NCI-H2029 treated with DMSO at 0.1 percent for 48 hours (cell line): ENCODE measurements at regions not wholly inside any gene's neighbourhood (a gene's known extent, or its start where the extent isn't known, plus 50 kb on each side); places are given as distances from the start of the nearest gene placed in this dataset.

Experiments used
- DNase-seq: peaks from one replicate; lab custom pipeline; 2025; lab: John Stamatoyannopoulos, UW

GRCh38 chr9:86830356-86830755, 117.0 kb downstream of the GAS1 start:
- no peak for DNase-seq

DNA sequence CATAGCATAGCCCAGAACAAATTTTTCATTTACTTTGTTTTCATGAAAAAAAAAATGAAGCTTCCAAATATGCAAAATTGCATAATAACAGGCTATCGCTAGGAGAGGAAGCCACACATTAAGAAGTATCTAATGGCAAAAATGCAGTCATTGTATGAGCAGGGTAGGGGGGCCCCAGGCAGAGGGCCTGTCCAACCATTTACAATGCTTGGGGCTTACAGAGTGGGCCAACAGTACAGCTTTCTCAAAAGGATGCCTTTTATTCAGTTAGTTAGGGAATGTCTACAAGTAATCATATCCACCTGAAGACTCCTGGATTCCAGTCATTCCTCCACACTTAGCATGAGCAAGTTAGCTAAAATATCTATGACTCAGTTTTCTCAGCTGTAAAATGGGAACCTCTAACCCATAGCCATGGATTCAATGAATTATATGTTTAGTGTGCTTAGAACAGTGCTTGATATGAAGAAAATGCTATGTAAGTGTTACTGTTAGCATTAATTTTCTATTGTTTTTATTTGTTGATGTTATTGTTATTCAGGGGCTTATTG, 117.7 kb downstream of the GAS1 start:
- no peak for DNase-seq

DNA sequence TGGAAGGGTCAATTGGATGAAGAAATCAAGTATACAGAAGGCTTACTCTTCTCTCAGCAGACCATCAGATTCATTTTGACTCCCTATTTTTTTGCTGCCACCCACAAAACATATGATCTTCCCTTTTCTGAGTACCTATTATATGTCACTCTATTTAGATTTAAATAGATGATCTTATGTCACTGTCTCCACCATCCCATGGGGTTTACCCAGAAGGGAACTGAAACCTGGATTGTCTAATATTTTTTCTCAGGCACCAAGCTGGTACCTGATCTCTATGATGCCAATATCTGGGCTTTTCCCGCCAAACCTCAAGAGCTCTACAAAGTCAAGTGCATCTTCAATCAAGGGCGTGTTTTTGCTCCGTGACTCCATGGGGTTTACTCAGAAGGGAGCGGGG, 118.7 kb downstream of the GAS1 start:
- DNase-seq = no peak

DNA sequence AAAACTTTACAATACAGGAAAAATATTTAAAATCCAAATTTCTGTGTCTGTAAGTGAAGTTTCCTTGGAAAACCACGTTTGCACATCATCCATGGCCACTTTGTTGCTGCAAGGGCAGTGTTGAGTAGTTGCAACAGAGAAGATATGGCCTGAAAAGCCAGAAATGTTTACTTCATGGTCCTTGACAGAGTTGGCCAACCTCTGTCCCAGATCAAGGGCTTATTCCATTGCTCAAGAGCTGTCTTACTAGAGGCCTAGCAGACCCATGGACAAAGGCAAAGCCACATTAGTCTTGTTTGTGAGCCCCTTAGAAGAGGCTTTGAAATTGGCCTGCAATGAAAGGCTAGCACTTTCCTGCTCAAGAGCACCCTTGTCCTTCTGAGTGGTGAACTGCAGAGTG, 119.4 kb downstream of the GAS1 start:
- DNase-seq = no peak

- no peak for DNase-seq
These were observed 122.0 kb downstream of the GAS1 start for GRCh38 chr9:86825299-86825698.

DNA sequence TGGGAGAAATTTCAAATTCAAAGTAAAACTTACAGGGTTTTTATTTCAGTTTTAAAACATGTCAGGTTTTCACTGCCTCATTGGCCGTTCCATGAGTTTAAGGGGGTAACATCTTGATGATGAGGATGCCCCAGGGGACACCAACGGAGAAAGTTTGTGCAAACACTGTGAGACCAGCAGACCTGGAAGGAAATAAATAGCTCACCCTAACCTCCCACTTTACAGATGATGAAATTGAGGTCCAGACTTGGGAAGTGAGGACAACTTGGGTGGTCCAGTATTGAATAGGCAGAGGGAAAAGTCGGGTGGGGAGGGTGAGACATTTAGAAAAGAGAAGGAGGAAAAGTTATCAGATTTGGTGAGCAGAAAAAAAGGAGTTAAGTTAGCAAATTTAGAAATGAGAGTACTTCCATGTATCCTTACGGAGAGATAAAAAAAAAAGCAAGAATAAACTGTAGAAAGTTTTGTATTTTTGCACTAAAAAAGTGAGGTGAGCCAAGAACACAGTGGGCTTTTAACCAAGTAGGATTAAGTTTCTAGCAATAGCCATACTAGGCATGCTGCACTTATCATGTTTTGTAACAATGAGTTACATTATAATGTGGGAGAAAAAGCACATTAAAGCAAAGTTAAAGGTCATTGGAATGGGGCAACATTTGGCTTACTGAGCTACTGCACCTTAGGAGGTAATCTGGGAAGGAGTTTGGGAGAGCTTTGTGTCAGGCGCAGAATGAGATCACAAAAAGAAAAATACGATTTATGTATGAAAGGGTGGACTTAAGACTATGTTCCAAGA, 125.1 kb downstream of the GAS1 start:
- DNase-seq = no peak

DNA sequence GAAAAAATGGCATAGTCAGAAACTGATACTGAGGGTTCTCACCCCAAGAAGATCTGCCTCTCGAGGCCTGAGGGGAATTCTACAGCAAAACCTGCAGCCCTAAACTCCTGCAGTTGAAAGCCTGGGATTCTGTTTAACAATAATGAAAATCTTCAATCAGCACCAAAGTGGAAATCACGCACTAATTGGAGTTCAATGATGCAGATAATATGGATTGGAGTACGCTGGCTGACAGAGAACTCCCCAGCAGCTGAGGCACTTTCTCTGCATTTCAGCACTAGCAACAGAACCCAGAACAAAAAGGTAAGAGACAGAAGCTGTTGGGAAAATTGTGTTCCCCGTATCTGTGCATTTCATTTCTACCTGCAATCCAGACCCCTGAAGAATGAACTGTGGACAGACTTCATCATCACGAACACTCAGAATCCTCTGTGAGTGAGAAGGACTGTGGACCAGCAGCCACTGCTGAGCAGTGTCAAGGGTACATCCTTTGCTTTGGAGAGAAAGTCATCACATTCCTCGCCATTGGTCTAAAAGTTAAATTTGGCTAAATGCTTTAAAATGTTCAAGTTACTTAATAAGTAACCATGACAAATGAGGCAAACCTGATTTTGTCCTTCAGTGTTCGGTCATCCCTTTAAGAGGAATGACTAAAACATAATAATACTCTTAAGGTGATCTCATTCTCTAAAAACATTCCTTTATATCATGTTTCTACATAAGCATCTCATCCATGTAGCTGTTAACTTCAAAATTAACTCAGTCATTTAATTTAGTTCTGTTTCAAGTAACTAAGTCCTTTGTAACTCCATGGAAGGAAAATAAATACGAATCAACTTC, 126.1 kb downstream of the GAS1 start:
- no peak for DNase-seq

- no peak for DNase-seq
These were observed 127.8 kb downstream of the GAS1 start for GRCh38 chr9:86819552-86819951.

- DNase-seq = no peak
These were observed 128.7 kb downstream of the GAS1 start for GRCh38 chr9:86818636-86819035.

DNA sequence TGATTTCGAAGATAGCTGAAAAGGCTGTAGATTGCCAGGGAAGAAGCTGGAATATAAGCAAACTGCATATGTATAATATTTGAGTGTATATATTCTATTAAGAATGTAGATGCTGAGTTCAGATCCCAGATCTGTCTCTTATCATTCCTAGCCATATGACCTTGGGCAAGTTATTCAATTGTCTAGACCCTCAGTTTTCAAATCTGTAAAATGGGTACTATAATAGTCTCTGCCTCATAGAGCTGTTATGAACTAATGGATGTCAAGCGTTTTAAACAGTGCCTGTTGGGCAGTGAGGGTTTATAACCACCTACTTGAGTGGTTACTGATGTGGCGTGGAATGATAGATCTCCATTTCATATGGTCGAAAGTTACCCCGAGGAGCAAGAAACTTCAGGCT, 130.4 kb downstream of the GAS1 start:
- DNase-seq = no peak

DNA sequence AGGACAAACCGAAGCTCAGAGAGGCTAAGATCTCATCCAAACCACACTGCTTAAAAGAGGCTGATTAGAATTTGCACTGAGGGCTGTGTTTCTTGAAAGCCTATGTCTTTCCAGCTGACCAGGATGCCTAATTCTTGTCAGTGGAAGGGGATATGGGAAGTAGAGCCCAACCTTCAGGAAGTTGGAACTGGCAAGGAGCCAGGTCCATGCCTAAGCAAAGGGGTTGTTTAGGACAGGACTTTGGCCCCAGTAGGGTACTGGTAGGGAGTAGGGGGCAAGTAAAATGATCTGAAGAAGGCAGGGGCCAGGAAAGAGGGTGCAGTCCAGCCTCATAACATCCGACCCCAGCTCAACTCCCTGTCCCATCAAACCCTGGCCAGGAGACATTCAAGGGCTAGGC, 130.9 kb downstream of the GAS1 start:
- DNase-seq = no peak

GRCh38 chr9:86812616-86813015, 134.7 kb downstream of the GAS1 start:
- no peak for DNase-seq

DNA sequence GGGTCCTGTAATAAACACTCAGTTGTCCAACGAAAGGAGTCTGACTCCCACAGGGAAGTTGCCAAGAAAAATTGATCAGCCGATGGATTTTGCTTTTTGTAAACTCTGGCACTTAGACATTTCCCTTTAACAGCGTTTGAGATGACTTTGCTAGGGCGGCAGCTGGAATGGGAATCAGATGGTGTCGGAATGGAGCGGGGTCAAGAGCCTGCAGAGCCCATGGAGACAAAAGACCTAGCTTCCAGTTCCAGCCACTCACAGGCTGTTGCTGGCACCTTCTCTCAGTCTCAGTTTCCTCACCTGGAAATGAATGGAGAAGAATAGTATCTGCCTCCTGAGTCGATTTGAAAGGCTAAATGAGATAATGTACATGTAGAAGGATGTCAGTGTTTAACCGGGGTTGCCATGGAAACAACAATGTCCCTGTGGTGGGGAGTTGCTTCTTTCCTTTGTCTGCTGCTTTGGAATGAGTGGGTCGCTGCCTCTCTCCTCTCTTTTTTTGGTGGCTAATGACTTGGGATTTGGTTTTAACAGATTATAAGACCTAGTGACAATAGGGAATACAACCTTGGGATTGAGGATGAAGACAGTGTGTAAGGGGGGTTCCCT, 137.4 kb downstream of the GAS1 start:
- DNase-seq = no peak

- DNase-seq = no peak
These were observed 138.2 kb downstream of the GAS1 start for GRCh38 chr9:86809151-86809550.

- DNase-seq = no peak
These were observed 139.8 kb downstream of the GAS1 start for GRCh38 chr9:86807367-86807976.

DNA sequence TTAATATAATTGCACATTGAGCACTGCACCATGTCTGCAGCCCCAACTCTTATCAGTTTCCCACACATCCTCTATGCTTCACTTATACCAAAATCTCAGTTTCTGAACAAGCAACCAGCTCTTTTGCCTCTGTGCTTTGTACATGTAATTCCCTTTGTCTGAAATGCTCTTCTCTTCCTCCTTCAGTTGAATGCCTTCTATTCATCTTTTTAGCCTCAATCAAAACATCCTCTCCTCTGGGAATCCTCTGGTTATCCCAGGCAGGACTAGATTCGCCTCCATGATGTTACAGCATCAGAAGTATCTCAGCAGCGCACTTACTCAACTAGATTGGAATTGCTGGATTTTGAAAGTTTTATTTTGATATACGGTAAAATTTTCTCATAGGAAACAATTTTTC, 143.3 kb downstream of the GAS1 start:
- no peak for DNase-seq

- no peak for DNase-seq
These were observed 144.2 kb downstream of the GAS1 start for GRCh38 chr9:86802900-86803673.

- no peak for DNase-seq
These were observed 146.1 kb downstream of the GAS1 start for GRCh38 chr9:86801246-86801645.

GRCh38 chr9:86800681-86801080, 146.6 kb downstream of the GAS1 start:
- DNase-seq = no peak

DNA sequence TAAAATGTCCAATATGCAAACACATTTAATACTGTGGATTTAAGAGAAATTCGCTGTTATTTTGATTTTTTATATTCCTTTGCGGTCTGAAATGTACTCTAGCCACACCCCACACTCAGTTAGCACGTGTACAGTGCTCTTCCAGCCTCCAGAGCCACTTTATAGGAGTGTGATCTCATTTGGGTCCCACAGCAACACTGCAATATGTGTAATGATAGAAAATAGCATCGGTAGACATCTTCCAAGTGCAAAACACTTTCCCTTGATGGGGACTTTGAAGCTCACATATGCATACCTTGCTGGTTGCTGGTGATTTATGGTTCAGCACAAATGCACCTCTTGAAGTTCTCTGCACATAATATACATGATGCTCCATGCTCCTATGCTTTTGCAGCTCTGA, 148.3 kb downstream of the GAS1 start:
- DNase-seq = no peak

GRCh38 chr9:86796666-86797065, 150.6 kb downstream of the GAS1 start:
- DNase-seq = no peak
